ENCODE measurements at regions not wholly inside any gene's neighbourhood (a gene's known extent, or its start where the extent isn't known, plus 50 kb on each side); places are given as distances from the start of the nearest gene placed in this dataset.

GRCh38 chr22:48173773-48174160, 1411.3 kb downstream of the TBC1D22A start:
- no peaks in the 10 kb centered on the region for H3K9me3 ChIP-seq (ENCODE audit: control insufficient read depth, low read length)
- DNase-seq, result no peak
- no peaks in the 10 kb centered on the region for H3K36me3 ChIP-seq (ENCODE audit: control insufficient read depth, insufficient read depth, low read length)
- H3K4me1 ChIP-seq (ENCODE audit: control insufficient read depth, insufficient read depth, low read length, poor library complexity, severe bottlenecking), result no peaks in the 10 kb centered on the region
- no peak overlapping the region for H3K27ac ChIP-seq (ENCODE audit: insufficient read depth, low read length, poor library complexity, severe bottlenecking)
- no peaks in the 10 kb centered on the region for H3K27me3 ChIP-seq (replicated peaks; ENCODE audit: control insufficient read depth, insufficient read depth, low read length, poor library complexity, severe bottlenecking)
- no peak overlapping the region for H3K4me3 ChIP-seq (ENCODE audit: insufficient read depth, low read depth, low read length, poor library complexity, severe bottlenecking)

GRCh38 chr22:48173061-48173772, 1410.8 kb downstream of the TBC1D22A start:
- H3K27me3 ChIP-seq (replicated peaks; ENCODE audit: control insufficient read depth, insufficient read depth, low read length, poor library complexity, severe bottlenecking), result no peaks in the 10 kb centered on the region
- no peak overlapping the region for H3K4me3 ChIP-seq (ENCODE audit: insufficient read depth, low read depth, low read length, poor library complexity, severe bottlenecking)
- no peaks in the 10 kb centered on the region for H3K4me1 ChIP-seq (ENCODE audit: control insufficient read depth, insufficient read depth, low read length, poor library complexity, severe bottlenecking)
- H3K9me3 ChIP-seq (ENCODE audit: control insufficient read depth, low read length), result no peaks in the 10 kb centered on the region
- DNase-seq, result no peak
- no peak overlapping the region for H3K27ac ChIP-seq (ENCODE audit: insufficient read depth, low read length, poor library complexity, severe bottlenecking)
- H3K36me3 ChIP-seq (ENCODE audit: control insufficient read depth, insufficient read depth, low read length), result no peaks in the 10 kb centered on the region

- Histone ChIP-seq H3K27ac (ENCODE audit: insufficient read depth, low read length, poor library complexity, severe bottlenecking) (no peak overlapping the region), H3K36me3 (ENCODE audit: control insufficient read depth, insufficient read depth, low read length) (no peaks in the 10 kb centered on the region), H3K4me1 (ENCODE audit: control insufficient read depth, insufficient read depth, low read length, poor library complexity, severe bottlenecking) (no peaks in the 10 kb centered on the region), H3K9me3 (ENCODE audit: control insufficient read depth, low read length) (no peaks in the 10 kb centered on the region), H3K4me3 (ENCODE audit: insufficient read depth, low read depth, low read length, poor library complexity, severe bottlenecking) (no peak overlapping the region), H3K27me3 (replicated peaks; ENCODE audit: control insufficient read depth, insufficient read depth, low read length, poor library complexity, severe bottlenecking) (no peaks in the 10 kb centered on the region)
- DNase-seq, result no peak
Measured at GRCh38 chr22:48171271-48171691, 1408.8 kb downstream of the TBC1D22A start.

DNA sequence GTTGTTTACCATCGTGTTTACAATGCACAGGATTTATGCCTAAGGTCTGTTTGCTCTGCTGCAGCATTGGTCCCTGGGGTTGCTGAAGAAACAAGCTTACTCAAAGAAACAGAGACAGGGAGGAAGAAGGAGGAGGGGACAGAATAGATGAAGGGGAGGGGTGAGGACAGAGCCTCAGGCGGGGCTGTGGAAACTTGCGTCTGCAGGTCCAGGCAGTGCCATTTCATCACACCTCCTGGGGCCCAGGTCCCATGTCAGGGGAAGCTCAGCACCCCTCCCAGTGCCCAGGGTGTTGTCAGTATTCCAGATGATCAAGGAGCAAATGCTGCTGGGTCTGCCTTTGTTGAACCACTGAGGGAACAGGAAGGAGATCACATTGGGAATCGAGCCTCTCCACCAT, 1406.8 kb downstream of the TBC1D22A start:
- Histone ChIP-seq H3K9me3 (ENCODE audit: control insufficient read depth, low read length) (no peaks in the 10 kb centered on the region), H3K4me3 (ENCODE audit: insufficient read depth, low read depth, low read length, poor library complexity, severe bottlenecking) (no peak overlapping the region), H3K36me3 (ENCODE audit: control insufficient read depth, insufficient read depth, low read length) (no peaks in the 10 kb centered on the region), H3K27ac (ENCODE audit: insufficient read depth, low read length, poor library complexity, severe bottlenecking) (no peak overlapping the region), H3K4me1 (ENCODE audit: control insufficient read depth, insufficient read depth, low read length, poor library complexity, severe bottlenecking) (no peaks in the 10 kb centered on the region), H3K27me3 (replicated peaks; ENCODE audit: control insufficient read depth, insufficient read depth, low read length, poor library complexity, severe bottlenecking) (no peaks in the 10 kb centered on the region)
- no peak for DNase-seq

GRCh38 chr22:48167238-48167637, 1404.8 kb downstream of the TBC1D22A start:
- Histone ChIP-seq H3K27me3 (replicated peaks; ENCODE audit: control insufficient read depth, insufficient read depth, low read length, poor library complexity, severe bottlenecking) (no peaks in the 10 kb centered on the region), H3K4me1 (ENCODE audit: control insufficient read depth, insufficient read depth, low read length, poor library complexity, severe bottlenecking) (no peaks in the 10 kb centered on the region), H3K27ac (ENCODE audit: insufficient read depth, low read length, poor library complexity, severe bottlenecking) (no peak overlapping the region), H3K4me3 (ENCODE audit: insufficient read depth, low read depth, low read length, poor library complexity, severe bottlenecking) (no peak overlapping the region), H3K9me3 (ENCODE audit: control insufficient read depth, low read length) (no peaks in the 10 kb centered on the region), H3K36me3 (ENCODE audit: control insufficient read depth, insufficient read depth, low read length) (no peaks in the 10 kb centered on the region)
- DNase-seq, result no peak

DNA sequence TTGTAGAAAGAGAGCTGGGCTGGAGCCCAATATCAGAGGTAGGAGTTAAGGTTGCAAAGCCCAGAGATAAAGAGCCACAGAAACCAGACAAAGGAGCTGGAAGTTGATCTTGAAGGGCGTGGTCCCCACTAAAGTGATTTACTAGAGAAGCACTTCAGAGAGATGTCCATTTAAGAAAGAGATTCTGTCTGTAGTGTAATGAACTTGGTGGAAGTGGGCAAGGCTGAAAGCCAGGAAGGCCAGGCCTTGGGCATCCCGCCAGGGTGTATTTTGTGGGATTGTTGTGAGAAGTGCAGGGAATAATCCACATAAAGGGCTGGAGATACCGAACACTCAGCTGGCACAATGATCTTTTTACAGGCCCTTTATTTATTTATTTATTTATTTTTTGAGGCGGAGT, 1398.8 kb downstream of the TBC1D22A start:
- H3K27ac ChIP-seq (ENCODE audit: insufficient read depth, low read length, poor library complexity, severe bottlenecking), result no peak overlapping the region
- H3K36me3 ChIP-seq (ENCODE audit: control insufficient read depth, insufficient read depth, low read length), result no peaks in the 10 kb centered on the region
- no peaks in the 10 kb centered on the region for H3K27me3 ChIP-seq (replicated peaks; ENCODE audit: control insufficient read depth, insufficient read depth, low read length, poor library complexity, severe bottlenecking)
- no peaks in the 10 kb centered on the region for H3K4me1 ChIP-seq (ENCODE audit: control insufficient read depth, insufficient read depth, low read length, poor library complexity, severe bottlenecking)
- no peaks in the 10 kb centered on the region for H3K9me3 ChIP-seq (ENCODE audit: control insufficient read depth, low read length)
- H3K4me3 ChIP-seq (ENCODE audit: insufficient read depth, low read depth, low read length, poor library complexity, severe bottlenecking), result no peak overlapping the region
- no peak for DNase-seq

- H3K9me3 ChIP-seq (ENCODE audit: control insufficient read depth, low read length), result no peaks in the 10 kb centered on the region
- H3K4me3 ChIP-seq (ENCODE audit: insufficient read depth, low read depth, low read length, poor library complexity, severe bottlenecking), result no peak overlapping the region
- H3K27me3 ChIP-seq (replicated peaks; ENCODE audit: control insufficient read depth, insufficient read depth, low read length, poor library complexity, severe bottlenecking), result no peaks in the 10 kb centered on the region
- DNase-seq, result no peak
- H3K4me1 ChIP-seq (ENCODE audit: control insufficient read depth, insufficient read depth, low read length, poor library complexity, severe bottlenecking), result no peaks in the 10 kb centered on the region
- H3K27ac ChIP-seq (ENCODE audit: insufficient read depth, low read length, poor library complexity, severe bottlenecking), result no peak overlapping the region
- H3K36me3 ChIP-seq (ENCODE audit: control insufficient read depth, insufficient read depth, low read length), result no peaks in the 10 kb centered on the region
Measured at GRCh38 chr22:48157676-48158075, 1395.2 kb downstream of the TBC1D22A start.

DNA sequence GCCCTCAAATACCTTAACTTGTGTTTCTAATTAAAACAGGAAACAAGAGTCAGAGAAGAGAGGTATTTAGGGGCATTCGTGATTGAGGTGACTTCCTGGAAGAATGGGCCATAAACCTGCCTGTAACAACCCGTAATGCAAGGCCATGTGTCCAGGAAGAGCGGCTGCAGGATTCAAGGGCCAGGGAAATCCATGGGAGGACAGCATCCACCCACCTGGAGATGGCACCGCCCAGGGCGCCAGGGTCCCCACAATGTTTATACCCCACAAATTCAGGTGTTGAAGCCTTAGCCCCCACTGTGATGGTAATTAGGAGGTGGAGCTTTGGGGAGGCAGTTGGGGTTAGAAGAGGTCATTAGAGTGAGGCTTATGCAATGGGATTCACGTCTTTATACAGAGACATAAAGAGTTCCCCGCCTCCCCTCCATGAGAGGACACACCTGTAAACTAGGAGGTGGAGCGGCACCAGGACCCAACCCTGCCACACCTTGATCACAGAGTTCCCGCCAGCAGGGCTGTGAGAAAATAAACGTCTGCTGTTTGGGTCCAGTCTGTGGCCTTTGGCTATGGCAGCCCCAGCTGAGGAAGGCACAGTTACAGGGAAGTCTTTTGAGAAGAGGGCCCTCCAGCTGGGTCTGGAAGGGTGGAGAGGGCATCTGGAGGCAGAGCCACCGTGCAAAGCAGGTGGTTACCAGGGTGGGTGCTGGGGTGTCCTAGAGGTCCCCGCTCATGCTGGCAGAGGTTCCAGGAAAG, 1394.3 kb downstream of the TBC1D22A start:
- H3K27ac ChIP-seq (ENCODE audit: insufficient read depth, low read length, poor library complexity, severe bottlenecking), result no peak overlapping the region
- no peak for DNase-seq
- H3K36me3 ChIP-seq (ENCODE audit: control insufficient read depth, insufficient read depth, low read length), result no peaks in the 10 kb centered on the region
- H3K9me3 ChIP-seq (ENCODE audit: control insufficient read depth, low read length), result no peaks in the 10 kb centered on the region
- no peaks in the 10 kb centered on the region for H3K4me1 ChIP-seq (ENCODE audit: control insufficient read depth, insufficient read depth, low read length, poor library complexity, severe bottlenecking)
- no peak overlapping the region for H3K4me3 ChIP-seq (ENCODE audit: insufficient read depth, low read depth, low read length, poor library complexity, severe bottlenecking)
- H3K27me3 ChIP-seq (replicated peaks; ENCODE audit: control insufficient read depth, insufficient read depth, low read length, poor library complexity, severe bottlenecking), result no peaks in the 10 kb centered on the region

DNA sequence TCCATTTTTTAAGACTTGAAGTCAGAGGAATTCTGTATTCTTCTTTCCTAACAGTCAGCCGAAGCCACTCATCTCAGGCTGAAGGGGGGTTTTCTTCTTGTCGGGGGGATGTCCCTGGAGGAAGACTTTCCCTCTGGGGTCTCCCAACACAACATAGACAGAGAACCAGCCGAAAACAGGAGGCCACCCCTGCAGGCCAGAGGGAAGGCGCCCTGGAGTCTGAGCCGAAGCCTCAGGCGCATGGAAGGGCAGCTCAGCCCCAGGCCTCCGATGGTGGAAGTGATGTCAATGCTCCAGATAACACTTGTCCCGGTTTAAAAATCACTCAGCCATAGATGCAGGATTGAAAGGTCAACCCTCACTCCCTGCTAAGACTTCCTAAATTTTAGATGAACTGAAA, 1393.0 kb downstream of the TBC1D22A start:
- no peak overlapping the region for H3K4me3 ChIP-seq (ENCODE audit: insufficient read depth, low read depth, low read length, poor library complexity, severe bottlenecking)
- no peak for DNase-seq
- H3K27ac ChIP-seq (ENCODE audit: insufficient read depth, low read length, poor library complexity, severe bottlenecking), result no peak overlapping the region
- no peaks in the 10 kb centered on the region for H3K36me3 ChIP-seq (ENCODE audit: control insufficient read depth, insufficient read depth, low read length)
- no peaks in the 10 kb centered on the region for H3K4me1 ChIP-seq (ENCODE audit: control insufficient read depth, insufficient read depth, low read length, poor library complexity, severe bottlenecking)
- no peaks in the 10 kb centered on the region for H3K27me3 ChIP-seq (replicated peaks; ENCODE audit: control insufficient read depth, insufficient read depth, low read length, poor library complexity, severe bottlenecking)
- H3K9me3 ChIP-seq (ENCODE audit: control insufficient read depth, low read length), result no peaks in the 10 kb centered on the region

- Histone ChIP-seq H3K27me3 (replicated peaks; ENCODE audit: control insufficient read depth, insufficient read depth, low read length, poor library complexity, severe bottlenecking) (no peaks in the 10 kb centered on the region), H3K4me1 (ENCODE audit: control insufficient read depth, insufficient read depth, low read length, poor library complexity, severe bottlenecking) (no peaks in the 10 kb centered on the region), H3K36me3 (ENCODE audit: control insufficient read depth, insufficient read depth, low read length) (no peaks in the 10 kb centered on the region), H3K9me3 (ENCODE audit: control insufficient read depth, low read length) (no peaks in the 10 kb centered on the region), H3K27ac (ENCODE audit: insufficient read depth, low read length, poor library complexity, severe bottlenecking) (no peak overlapping the region), H3K4me3 (ENCODE audit: insufficient read depth, low read depth, low read length, poor library complexity, severe bottlenecking) (no peak overlapping the region)
- no peak for DNase-seq
Measured at GRCh38 chr22:48154943-48155240, 1392.4 kb downstream of the TBC1D22A start.
